Loucy (cell line): ENCODE measurements at regions not wholly inside any gene's neighbourhood (a gene's known extent, or its start where the extent isn't known, plus 50 kb on each side); places are given as distances from the start of the nearest gene placed in this dataset.

ENCODE experiments used
- CTCF ChIP-seq: fragments of 200-600 bp; sonication (generic); conservative IDR thresholded peaks from 2 replicates; pipeline ENCODE4 v1.5.1; 2014; ENCODE audit warnings: mild to moderate bottlenecking, antibody characterized with exemption, low read length
- EZH2phosphoT487 ChIP-seq: fragments of 200-600 bp; IDR thresholded peaks from 2 replicates; pipeline ENCODE4 v1.6.1; 2018; ENCODE audit warnings: antibody characterized with exemption, mild to moderate bottlenecking, moderate library complexity, borderline replicate concordance

DNA sequence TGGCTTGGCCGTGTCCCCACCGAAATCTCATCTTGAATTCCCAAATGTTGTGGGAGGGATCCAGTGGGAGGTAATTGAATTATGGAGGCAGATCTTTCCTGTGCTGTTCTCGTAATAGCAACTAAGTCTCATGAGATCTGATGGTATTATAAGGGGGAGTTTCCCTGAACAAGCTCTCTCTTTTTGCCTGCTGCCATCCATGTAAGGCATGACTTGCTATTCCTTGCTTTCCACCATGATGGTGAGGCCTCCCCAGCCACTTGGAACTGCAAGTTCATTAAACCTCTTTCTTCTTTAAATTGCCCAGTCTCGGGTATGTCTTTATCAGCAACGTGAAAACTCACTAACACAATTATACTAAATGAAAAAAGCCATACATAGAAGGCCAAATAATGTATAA lies 101.3 kb upstream of the LYPLAL1 start:
- no peak for TF ChIP-seq CTCF
- no peak for TF ChIP-seq EZH2phosphoT487
